GM12891 (cell line): ENCODE measurements at regions not wholly inside any gene's neighbourhood (a gene's known extent, or its start where the extent isn't known, plus 50 kb on each side); places are given as distances from the start of the nearest gene placed in this dataset.

ENCODE experiments used
- POLR2A ChIP-seq: IDR thresholded peaks from 2 replicates; pipeline ENCODE4 v1.6.1; 2011; ENCODE audit warnings: low read depth, low read length, control low read depth
- POLR2AphosphoS5 ChIP-seq: IDR thresholded peaks from 2 replicates; pipeline ENCODE4 v1.6.1; 2011; ENCODE audit warnings: low read depth, low read length, control low read depth
- POU2F2 ChIP-seq: IDR thresholded peaks from 2 replicates; pipeline ENCODE4 v1.6.1; 2011; ENCODE audit warnings: low read depth, mild to moderate bottlenecking, control low read depth, low read length, moderate library complexity
- SPI1 ChIP-seq: IDR thresholded peaks from 2 replicates; pipeline ENCODE4 v1.6.1; 2011; ENCODE audit warnings: low read depth, low read length, control low read depth
- TAF1 ChIP-seq: IDR thresholded peaks from 2 replicates; pipeline ENCODE4 v1.6.1; 2011; ENCODE audit warnings: low read depth, low read length, control low read depth

DNA sequence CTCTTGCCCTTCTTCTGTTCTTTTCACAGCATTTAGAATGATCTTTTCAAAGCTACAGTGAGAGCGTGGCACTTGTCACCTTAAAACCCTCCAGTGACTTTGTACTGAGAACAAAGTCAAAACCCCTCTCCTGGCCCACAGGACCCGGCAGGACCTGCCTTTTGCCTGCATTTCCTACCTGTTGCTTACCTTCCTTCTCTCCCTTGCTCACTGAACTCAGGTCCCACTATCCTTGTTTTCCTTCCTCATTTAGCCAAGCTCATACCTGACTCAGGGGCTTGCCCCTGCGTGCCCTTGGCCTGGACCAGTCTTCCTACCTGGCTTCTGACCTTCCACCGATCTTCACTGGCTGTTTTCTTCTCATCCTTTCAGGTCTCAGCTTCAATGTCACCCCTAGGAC lies 112.3 kb upstream of the PRMT8 start:
- TF ChIP-seq POLR2A (no peak), POLR2AphosphoS5 (no peak), TAF1 (no peak), POU2F2 (no peak), SPI1 (no peak)
